ENCODE measurements at regions not wholly inside any gene's neighbourhood (a gene's known extent, or its start where the extent isn't known, plus 50 kb on each side); places are given as distances from the start of the nearest gene placed in this dataset.

DNA sequence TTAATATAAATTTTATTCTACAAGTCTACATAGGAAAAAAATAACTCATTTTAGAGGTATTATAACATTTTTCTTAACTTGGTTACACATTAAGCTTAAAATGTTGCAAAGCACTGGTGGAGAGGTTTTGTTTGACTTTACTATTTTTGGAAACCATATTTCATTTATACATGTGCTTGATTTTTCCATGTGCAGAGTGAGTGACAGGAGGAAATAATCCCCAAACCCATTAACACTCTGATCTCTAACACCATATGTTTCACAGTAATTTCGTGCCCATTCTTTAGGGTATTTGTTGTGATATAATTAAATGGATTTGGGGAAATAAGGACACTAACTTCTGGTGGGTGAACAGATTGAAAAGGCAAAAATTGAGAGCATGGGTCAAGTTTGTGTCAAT lies 2124.4 kb upstream of the PCDH20 start:
- TF ChIP-seq, protein P1, sequence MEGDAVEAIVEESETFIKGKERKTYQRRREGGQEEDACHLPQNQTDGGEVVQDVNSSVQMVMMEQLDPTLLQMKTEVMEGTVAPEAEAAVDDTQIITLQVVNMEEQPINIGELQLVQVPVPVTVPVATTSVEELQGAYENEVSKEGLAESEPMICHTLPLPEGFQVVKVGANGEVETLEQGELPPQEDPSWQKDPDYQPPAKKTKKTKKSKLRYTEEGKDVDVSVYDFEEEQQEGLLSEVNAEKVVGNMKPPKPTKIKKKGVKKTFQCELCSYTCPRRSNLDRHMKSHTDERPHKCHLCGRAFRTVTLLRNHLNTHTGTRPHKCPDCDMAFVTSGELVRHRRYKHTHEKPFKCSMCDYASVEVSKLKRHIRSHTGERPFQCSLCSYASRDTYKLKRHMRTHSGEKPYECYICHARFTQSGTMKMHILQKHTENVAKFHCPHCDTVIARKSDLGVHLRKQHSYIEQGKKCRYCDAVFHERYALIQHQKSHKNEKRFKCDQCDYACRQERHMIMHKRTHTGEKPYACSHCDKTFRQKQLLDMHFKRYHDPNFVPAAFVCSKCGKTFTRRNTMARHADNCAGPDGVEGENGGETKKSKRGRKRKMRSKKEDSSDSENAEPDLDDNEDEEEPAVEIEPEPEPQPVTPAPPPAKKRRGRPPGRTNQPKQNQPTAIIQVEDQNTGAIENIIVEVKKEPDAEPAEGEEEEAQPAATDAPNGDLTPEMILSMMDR (IDR thresholded peaks at IDR 0.05; ENCODE audit: insufficient read depth, low read length, poor library complexity, severe bottlenecking) = no peak
- TF ChIP-seq EZH2phosphoT487 (conservative IDR thresholded peaks at IDR 0.05; ENCODE audit: low read length) = no peak

All from SU-DHL-6 (cell line).